GM04504 (cell line): ENCODE measurements at regions not wholly inside any gene's neighbourhood (a gene's known extent, or its start where the extent isn't known, plus 50 kb on each side); places are given as distances from the start of the nearest gene placed in this dataset.
"Not testable (repeated sequence)": the region's sequence is repeated elsewhere in the genome, so short reads cannot be mapped to it uniquely, and the experiment has no call there.

Experiments used
- DNase-seq: peaks from one replicate; pipeline ENCODE4 v3.0.0-alpha.2; 2012; ENCODE audit warnings: low read depth

DNA sequence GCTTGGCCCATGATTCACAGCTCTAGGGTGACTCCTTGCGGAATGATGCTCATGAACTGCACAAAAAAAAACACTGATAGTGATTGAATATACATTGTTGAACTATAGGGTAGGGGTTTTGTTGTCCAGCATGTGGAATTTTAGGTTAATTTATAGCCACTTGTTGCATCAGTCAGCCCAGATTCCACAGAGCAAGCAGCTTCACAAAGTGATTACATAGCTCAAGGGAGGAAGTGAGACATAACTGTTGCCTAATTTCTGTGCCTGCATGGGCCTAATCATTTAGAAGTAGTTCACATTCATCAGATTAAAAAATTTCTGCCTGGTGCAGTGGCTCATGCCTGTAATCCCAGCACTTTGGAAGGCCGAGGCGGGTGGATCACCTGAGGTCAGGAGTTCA is 142.2 kb upstream of the ZNF722 start:
- DNase-seq: not testable (repeated sequence)

GRCh38 chr7:63867127-63867526 is 131.5 kb upstream of the ZNF722 start:
- no peak for DNase-seq

DNA sequence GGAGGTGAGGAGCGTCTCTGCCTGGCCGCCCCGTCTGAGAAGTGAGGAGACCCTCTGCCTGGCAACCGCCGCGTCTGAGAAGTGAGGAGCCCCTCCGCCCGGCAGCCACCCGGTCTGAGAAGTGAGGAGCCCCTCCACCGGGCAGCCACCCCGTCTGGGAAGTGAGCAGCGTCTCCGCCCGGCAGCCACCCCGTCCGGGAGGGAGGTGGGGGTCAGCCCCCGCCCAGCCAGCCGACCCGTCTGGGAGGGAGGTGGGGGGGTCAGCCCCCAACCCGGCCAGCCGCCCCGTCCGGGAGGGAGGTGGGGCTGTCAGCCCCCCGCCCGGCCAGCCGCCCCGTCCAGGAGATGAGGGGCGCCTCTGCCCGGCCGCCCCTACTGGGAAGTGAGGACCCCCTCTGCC is 124.4 kb upstream of the ZNF722 start:
- DNase-seq: not testable (repeated sequence)

DNA sequence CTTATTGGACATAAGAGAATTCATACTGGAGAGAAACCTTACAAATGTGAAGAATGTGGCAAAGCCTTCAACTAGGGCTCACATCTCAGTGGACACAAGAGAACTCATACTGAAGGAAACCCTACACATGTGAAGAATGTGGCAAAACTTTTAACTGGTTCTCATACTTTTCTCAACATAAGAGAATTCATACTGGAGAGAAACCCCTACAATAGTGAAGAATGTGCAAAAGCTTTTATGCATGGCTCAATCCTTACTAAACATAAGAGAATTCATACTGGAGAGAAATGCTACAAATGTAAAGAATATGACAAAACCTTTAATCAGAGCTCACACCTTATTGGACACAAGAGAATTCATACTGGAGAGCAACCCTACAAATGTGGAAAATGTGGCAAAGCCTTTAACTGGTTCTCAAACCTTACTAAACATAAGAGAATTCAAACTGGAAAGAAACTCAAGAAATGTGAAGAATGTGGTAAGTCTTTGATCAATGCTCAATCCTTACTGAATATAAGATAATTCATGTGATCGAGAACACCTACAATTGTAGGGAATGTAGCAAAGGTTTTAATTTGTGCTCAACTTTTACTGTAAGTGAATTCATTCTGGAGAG is 121.8 kb upstream of the ZNF722 start:
- no peak for DNase-seq

DNA sequence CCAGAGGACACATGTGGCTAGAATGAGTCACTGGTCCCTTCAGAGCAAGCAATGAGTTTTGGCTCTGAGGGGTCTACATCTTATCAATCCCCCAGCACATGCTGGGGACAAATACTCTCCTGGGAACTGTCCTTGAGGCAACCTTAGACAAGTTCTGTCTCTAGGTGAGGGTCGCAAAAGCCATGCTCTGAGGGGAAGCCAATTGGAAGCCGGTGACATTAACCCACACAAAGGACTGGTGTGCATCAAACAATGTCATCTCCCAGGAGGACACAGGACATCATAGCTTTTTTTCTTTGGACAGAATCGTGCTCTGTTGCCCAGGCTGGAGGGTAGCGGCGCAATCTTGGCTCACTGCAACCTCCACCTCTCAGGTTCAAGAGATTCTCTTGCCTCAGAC is 111.6 kb upstream of the ZNF722 start:
- no peak for DNase-seq

GRCh38 chr7:63899691-63900393 is 98.8 kb upstream of the ZNF722 start:
- no peak for DNase-seq

DNA sequence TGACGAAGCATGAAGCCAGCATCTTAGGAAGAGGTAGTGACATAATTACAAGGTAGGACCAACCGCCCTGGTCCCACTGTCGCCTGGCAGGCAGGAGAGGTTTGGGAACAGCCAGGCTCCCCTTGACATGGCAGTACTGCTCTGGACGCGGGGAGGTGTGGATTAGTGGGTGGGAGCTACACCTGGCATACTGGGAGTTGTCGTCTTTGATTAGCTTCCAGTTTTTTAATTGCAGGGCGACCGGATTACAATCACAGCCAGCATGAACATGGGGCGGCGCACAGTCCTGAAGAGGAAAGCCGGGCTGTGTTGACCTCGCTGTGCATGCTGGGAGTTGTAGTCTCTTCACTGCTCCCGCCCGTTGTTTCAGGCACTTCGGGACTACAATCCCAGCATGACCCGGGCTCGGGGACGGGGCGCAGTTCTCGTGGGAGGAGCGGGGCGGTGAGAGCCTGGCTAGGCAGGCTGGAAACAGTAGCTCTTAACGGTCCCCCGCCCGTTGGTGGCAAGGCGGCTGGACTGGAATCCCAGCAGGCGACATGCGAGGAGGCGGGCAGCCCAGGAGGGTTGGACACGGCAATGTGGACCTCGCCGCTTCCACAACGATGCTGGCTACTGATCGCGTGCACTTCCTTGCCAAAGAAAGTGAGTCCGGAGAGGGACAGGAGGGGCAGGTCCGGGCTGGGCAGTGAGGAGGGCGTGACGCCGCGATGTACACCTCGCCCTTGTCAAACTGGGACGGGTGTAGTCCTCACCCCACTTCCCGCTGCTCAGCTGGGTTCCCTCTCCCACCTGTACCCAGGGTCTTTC is 98.0 kb upstream of the ZNF722 start:
- peak; percentile 6 for DNase-seq

- DNase-seq: not testable (repeated sequence)
These were observed 97.5 kb upstream of the ZNF722 start for GRCh38 chr7:63901204-63901506.

GRCh38 chr7:63918986-63919385 is 79.7 kb upstream of the ZNF722 start:
- no peak for DNase-seq

- DNase-seq: no peak
These were observed 73.4 kb upstream of the ZNF722 start for GRCh38 chr7:63925262-63925625.

- DNase-seq: peak; percentile 11
These were observed 72.8 kb upstream of the ZNF722 start for GRCh38 chr7:63925626-63926460.

DNA sequence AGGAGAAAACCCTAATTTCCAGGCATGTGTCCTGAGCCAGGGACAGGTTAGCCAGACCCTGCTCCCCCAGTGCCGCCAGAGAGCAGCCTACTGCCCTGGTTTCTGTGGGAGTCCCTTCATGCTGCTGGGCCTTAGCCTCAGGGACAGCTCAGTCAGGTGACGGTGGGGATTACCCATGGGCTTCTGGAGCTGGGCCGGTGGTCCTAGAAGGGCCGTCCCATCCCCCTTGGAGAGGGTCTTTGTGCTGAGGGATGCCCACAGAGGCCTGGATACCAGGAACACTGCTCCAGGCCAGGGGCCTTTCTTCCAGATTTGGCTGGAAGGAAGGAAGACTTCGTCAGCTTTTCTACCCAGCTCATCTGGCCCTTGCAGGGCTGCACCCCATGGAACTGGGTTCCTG is 71.4 kb upstream of the ZNF722 start:
- no peak for DNase-seq

GRCh38 chr7:63931057-63931600 is 67.5 kb upstream of the ZNF722 start:
- DNase-seq: no peak

GRCh38 chr7:63931985-63932577 is 66.6 kb upstream of the ZNF722 start:
- DNase-seq: no peak
